GM13976 (cell line): ENCODE measurements at regions not wholly inside any gene's neighbourhood (a gene's known extent, or its start where the extent isn't known, plus 50 kb on each side); places are given as distances from the start of the nearest gene placed in this dataset.

Source experiments
- DNase-seq: peaks from one replicate; pipeline ENCODE4 v3.0.0; 2012; ENCODE audit warnings: low spot score
- in situ Hi-C: fragments of 300-500 bp; cut with MboI; formaldehyde crosslinking; loops from one replicate; pipeline ENCODE4 v1.12.0; 2022; ENCODE audit warnings: low sequenced_read_pairs, mixed read lengths, inconsistent platforms; ENCODE audit not compliant: unreplicated experiment
- TF ChIP-seq, protein P1 (sequence below): IDR thresholded peaks from 2 replicates; pipeline ENCODE4 v1.5.1; 2012; ENCODE audit warnings: borderline replicate concordance, mild to moderate bottlenecking; ENCODE audit not compliant: insufficient read depth; ENCODE audit errors: extremely low read depth, missing control alignments, control extremely low read depth

DNA sequence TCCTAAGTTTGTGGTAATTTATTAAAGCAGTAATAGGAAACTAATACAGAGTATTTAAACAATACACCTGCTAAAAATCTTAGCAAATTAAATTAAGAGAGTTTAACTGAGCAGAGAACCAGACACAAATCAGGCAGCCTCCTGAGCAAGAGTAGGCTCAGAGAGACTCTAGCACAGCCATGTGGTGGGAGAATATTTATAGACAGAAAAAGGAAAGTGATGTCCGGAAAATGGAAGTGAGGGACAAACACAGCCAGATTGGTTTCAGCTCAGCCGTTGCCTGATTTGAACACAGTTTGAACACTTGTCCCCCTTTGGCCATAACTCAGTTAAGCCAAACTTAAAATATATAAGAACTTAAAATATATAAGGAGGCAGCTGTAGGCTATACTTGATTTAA lies 192.6 kb upstream of the PSMD7 start:
- in situ Hi-C loops: no loop called here
- DNase-seq: no peak
- TF ChIP-seq, protein P1, sequence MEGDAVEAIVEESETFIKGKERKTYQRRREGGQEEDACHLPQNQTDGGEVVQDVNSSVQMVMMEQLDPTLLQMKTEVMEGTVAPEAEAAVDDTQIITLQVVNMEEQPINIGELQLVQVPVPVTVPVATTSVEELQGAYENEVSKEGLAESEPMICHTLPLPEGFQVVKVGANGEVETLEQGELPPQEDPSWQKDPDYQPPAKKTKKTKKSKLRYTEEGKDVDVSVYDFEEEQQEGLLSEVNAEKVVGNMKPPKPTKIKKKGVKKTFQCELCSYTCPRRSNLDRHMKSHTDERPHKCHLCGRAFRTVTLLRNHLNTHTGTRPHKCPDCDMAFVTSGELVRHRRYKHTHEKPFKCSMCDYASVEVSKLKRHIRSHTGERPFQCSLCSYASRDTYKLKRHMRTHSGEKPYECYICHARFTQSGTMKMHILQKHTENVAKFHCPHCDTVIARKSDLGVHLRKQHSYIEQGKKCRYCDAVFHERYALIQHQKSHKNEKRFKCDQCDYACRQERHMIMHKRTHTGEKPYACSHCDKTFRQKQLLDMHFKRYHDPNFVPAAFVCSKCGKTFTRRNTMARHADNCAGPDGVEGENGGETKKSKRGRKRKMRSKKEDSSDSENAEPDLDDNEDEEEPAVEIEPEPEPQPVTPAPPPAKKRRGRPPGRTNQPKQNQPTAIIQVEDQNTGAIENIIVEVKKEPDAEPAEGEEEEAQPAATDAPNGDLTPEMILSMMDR: no peak

DNA sequence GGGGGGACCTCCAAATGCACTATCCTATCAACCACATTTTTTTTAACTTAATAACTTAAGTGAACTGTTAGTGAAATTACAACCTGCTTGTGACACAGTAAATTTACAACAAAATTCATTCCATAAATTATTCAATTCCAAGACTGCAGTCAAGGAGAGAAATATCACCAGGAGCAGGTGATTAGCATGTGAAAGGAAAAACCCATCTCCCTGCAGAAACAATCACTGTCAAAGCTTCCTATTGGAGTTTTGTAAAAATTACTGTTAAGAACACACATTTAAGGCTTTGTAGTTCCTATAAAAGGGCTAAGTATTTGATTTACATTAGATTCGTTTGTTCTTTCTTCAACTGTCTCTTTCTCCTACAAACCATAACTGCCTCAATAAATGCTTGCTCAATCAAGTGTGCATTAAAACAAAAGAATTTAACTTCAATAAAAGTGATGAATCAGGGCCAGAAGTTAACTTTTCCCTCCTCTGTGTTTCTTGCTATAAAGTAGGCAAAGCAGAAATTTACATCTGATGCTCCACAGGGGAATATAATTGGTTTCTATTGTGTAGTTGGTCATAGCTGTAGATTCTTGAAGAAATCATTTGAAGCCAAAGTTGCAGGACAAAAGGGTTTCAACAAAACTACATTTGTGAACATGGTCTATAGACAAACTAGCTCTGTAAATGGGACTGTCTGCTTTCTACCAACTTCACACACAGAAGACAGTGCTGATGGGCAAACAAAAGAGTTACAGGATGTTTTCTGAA lies 195.1 kb upstream of the PSMD7 start:
- in situ Hi-C loops: no loop called here
- DNase-seq: no peak
- TF ChIP-seq, protein P1: no peak

DNA sequence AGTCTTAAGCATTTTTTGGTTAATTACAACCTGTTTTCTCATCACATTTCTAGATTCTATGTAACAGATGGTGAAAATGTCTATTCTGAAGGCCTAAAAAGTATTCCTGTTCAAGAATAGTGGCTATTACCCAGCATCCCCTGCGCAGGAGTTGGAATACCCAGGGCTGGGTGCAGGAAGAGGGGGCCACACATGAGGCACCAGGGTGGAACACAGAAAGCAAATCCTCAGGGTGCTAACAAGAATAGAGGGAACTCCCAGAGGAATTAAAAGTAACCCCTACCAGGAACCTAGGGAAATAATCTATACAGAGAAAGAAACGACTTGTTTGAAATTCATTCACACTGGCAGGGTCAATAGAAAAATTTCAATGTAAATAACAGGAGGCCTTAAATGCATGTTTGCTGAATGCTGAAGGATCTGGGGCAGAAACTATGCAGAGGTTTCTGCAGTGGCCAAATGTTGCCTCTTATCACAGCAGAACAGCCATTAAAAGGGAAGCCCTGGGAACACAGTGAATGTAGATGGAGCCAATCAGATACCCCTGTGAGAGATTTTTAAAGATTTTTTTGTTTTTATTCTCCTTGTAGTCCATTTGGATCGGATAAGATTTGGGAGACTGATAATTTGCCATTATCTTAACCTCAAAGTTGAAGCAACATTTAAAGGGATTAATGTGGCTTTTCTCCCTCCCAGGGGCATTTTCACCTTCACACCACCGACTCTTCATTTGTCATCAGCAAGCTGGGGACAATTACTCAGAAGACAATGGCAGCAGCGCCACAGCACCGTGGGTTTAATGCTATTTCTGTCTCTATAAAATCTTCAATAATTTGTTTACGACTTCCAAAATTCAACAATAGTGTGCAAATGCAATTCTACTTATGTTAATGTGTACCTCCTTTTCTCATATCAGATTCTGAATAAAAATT lies 196.0 kb upstream of the PSMD7 start:
- TF ChIP-seq, protein P1: no peak
- in situ Hi-C loops: no loop called here
- DNase-seq: no peak

DNA sequence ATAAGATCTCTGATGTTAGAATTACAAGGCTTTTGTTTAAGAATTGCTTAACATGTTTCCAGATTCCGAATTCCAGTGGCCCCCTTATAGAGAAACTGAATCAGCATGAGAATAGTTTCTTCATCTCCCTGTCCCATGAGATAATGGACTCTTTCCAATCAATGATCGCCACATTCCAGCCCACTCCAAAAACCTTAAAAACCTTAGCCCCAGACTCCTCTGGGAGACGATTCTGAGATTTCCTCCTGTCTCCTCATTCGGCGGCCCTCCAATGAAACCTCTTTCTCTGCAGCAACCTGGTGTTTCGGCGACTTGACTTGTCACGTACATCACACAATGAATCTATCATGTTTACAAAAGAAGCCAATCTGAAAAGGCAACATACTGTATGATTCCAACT lies 197.1 kb upstream of the PSMD7 start:
- in situ Hi-C loops: no loop called here
- no peak for DNase-seq
- TF ChIP-seq, protein P1: no peak

DNA sequence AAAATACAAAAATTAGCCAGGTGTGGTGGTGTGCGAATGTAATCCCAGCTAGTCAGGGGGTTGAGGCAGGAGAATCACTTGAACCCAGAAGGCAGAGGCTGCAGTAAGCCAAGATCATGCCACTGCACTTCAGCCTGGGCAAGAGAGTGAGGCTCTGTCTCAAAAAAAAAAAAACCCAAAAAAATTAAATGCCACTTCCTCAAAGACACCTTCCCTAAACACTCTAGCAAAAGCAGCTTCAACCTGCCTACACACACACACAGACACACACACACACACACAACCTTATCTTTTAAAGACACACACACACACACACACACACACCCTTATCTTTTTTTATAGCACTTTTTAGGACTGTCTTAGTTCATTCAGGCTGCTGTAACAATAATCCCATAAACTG lies 201.7 kb upstream of the PSMD7 start:
- no peak for DNase-seq
- in situ Hi-C loops: no loop called here
- TF ChIP-seq, protein P1: no peak

DNA sequence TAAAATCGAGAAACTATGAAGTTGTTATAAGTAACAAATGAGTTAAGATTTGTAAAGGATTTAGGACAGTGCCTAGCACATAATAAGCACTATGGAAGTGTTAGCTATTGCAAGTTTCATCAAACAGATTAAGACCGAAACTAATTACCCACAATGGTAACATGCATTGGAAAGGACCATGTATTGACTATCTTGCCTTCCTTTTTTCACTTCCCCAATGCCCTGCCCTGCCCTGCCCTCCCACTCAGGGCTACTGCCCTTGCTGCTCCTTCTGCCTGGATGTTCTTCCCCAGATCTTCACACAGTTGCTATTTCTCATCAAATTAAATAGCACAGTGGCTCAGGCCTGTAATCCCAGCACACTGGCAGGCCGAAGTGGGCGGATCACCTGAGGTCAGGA lies 202.1 kb upstream of the PSMD7 start:
- in situ Hi-C loops: no loop called here
- DNase-seq: no peak
- TF ChIP-seq, protein P1: no peak
